G401 (cell line): ENCODE measurements at regions not wholly inside any gene's neighbourhood (a gene's known extent, or its start where the extent isn't known, plus 50 kb on each side); places are given as distances from the start of the nearest gene placed in this dataset.

Experiments used
- DNase-seq: peaks from one replicate; pipeline ENCODE4 v3.0.0-alpha.2; 2015; ENCODE audit warnings: low spot score
- in situ Hi-C: cut with HindIII; loops from 2 replicates; pipeline ENCODE4 v1.10.0; 2016; ENCODE audit warnings: low sequenced_read_pairs, mixed read lengths

GRCh38 chr11:105553025-105553424 lies 56.8 kb upstream of the GRIA4 start:
- no peak for DNase-seq
- in situ Hi-C loops = no loop called here

- DNase-seq = no peak
- in situ Hi-C loops = no loop called here
These were observed 61.5 kb upstream of the GRIA4 start for GRCh38 chr11:105548359-105548758.

GRCh38 chr11:105538588-105538987 lies 71.3 kb upstream of the GRIA4 start:
- DNase-seq = no peak
- in situ Hi-C loops = no loop called here

DNA sequence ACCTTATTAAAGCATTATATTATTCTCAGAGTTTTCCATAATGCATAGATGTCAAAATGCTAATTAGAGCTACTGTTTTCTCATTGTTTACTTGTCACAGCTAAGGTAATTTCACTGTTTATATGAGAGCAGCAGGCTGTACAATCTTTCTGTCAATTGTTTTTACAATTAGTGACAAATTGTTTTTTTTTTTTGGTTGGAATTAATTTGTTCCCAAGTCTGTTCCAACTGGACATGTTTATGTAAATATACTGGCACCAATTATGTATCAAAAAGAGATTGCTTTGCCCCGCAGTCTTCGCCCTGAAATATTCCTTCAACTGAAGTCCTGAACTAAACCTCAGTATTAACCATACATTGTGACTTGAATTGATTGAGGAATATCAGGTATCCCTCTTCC lies 72.3 kb upstream of the GRIA4 start:
- no peak for DNase-seq
- in situ Hi-C loops = no loop called here

- in situ Hi-C loops = no loop called here
- DNase-seq = peak; percentile 16
These were observed 85.6 kb upstream of the GRIA4 start for GRCh38 chr11:105524286-105524685.

DNA sequence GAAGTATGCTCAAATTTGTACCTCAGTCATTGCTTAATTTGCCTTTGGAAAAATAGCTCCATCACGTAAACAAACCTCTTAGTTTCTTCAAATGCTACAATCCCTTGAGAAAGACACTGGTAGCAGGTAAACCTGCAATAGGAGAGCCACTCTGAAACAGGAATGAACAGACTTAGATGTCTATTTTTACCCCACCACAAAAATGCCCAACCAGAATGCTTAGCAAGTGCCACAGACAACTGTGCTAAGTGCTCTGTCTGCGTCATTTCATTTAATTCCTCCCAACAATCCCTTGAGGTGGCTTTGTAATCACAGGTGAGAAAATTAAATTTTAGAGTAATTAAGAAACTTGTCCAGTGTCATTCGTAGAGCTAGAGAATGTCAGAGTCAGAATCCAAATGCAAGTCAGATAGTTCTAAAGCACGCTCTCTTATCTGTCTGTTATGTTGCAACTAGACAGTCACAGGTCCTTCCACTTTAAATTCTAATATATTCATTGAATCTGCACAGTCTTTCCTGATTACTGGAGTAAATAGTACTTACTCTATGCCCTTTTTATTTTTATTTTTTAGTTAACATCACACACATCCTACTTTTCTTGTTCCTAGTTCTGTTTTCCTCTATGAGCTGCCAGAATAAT lies 89.0 kb upstream of the GRIA4 start:
- in situ Hi-C loops = no loop called here
- no peak for DNase-seq

DNA sequence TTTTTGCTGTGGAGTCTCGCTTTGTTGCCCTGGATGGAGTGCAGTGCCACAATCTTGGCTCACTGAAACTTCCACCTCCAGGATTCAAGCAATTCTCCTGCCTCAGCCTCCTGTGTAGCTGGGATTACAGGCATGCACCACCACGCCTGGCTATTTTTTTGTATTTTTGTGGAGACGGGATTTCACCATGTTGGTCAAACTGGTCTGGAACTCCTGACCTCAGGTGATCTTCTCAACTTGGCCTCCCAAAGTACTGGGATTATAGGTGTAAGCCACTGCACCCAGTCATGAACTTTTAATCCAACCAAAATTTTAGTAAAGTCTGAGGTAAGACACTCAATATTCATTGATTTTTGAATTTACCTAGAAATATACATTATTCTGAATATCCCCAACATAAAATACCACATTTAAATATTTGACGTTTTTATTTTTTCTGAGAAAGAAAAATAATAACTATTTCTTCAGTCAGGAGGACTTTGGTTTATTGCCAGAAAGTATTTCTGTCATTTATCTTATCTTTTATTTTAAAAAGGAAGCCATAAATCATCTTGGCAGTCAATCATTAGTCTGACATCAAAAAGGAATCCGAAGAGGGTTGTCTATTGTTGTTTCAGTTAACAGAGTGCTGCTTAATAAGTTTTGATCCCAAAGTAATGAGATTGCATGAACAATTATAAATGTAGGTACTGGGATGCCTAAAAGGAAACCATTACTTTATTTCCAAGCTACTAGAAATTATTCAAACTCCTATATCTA lies 102.2 kb upstream of the GRIA4 start:
- in situ Hi-C loops = no loop called here
- DNase-seq = no peak

- in situ Hi-C loops = no loop called here
- DNase-seq = no peak
These were observed 117.9 kb upstream of the GRIA4 start for GRCh38 chr11:105492010-105492409.

GRCh38 chr11:105491394-105491793 lies 118.5 kb upstream of the GRIA4 start:
- DNase-seq = no peak
- in situ Hi-C loops = no loop called here

DNA sequence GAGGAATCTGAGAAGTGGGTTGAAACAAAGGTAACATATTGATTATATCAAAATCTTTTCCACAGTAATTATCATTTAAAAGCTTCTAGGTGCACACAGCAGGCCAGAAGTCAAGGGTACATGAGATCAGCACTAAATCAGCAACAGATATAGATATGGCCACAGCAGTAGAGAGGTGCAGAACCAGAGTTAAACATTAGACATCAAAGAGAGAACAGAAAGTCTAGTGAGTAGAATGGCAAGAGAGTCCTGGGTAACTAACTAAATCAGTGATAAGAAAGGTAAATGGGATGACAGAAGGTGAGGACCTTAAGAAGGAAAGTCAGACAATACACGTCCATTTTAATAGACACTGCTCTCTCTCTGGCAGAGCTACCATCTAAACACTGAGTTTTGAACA lies 119.5 kb upstream of the GRIA4 start:
- no peak for DNase-seq
- in situ Hi-C loops = no loop called here

GRCh38 chr11:105489446-105489845 lies 120.4 kb upstream of the GRIA4 start:
- in situ Hi-C loops = no loop called here
- DNase-seq = peak; percentile 56

GRCh38 chr11:105486929-105487328 lies 122.9 kb upstream of the GRIA4 start:
- in situ Hi-C loops = no loop called here
- DNase-seq = no peak

GRCh38 chr11:105469931-105470330 lies 139.9 kb upstream of the GRIA4 start:
- no peak for DNase-seq
- in situ Hi-C loops = no loop called here

- in situ Hi-C loops = no loop called here
- no peak for DNase-seq
These were observed 141.7 kb upstream of the GRIA4 start for GRCh38 chr11:105468154-105468553.

DNA sequence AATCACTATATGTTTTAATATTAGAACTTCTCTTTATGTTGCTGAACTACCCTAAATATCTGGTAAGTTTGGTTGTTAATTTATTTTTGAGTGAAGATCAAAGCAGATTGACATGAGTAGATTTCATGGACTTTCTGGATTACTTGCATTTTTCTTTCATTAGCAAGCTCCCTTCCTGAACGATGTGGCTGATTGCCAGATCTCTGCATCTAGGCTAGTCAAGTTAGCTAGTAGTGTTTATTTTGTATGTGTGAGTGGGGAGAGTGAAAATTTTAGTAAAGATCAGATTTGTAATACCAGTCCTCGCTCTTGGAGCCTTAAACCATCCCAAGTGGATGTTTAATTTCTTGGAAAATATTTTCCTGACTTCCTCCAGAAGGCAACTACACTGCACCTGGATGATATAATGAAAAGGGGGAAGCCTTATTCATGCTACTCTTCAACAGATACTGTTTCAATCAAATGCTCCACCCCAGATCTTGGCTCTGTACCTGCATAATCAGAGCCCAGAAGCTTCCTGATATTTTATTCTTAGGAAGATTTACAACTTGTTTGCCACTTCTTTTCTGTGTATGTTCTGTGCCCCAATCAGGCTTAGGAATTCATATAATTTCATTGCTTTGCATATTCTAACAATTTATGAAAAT lies 143.2 kb upstream of the GRIA4 start:
- DNase-seq = no peak

DNA sequence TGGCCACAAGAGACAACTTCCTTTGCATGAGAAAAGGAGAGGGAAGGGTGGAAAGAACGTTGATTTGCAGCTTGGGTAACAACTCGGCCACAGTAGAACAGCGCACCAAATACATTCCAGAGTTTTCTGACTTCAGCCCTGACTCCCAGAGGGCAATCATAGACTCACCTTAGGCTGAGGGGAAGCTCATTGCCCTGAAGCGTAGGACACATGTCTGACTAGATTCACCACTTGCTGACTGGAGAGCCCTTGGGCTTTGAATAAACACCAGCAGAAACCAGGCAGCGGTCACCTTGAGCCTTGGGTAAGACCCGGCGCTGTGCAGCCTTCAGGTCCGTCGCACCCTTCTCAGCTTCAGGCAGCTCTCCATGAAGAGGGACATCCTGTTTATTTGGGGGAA lies 151.8 kb upstream of the GRIA4 start:
- in situ Hi-C loops = no loop called here
- no peak for DNase-seq

More for the DNA sequence above, 143.2 kb upstream of the GRIA4 start:
- in situ Hi-C loops = no loop called here

- in situ Hi-C loops = no loop called here
These were observed 152.9 kb upstream of the GRIA4 start for GRCh38 chr11:105456950-105457349.

GRCh38 chr11:105449100-105449734 lies 160.7 kb upstream of the GRIA4 start:
- in situ Hi-C loops = no loop called here
- DNase-seq = no peak

More at GRCh38 chr11:105456950-105457349, 152.9 kb upstream of the GRIA4 start:
- DNase-seq = no peak

- no peak for DNase-seq
- in situ Hi-C loops = no loop called here
These were observed 161.2 kb upstream of the GRIA4 start for GRCh38 chr11:105448703-105449079.
